ENCODE measurements at regions not wholly inside any gene's neighbourhood (a gene's known extent, or its start where the extent isn't known, plus 50 kb on each side); places are given as distances from the start of the nearest gene placed in this dataset.

DNA sequence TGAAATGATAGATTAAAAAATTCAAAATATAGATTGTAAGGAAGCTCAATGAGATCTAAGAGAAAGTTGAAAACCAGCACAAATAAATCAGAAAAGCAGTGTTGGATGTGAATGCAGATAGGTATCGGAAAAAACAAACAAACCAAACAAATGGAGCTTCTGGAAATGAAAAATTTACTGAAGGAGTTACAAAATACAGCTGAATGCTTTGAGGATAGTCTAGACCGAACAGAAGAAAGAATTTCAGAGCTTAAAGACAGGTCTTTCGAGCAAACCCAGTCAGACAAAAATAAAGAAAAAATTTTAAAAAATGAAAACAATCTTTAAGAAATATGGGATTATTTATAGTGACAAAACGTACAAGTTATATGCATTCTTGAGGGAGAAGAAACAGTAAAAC lies 146.7 kb downstream of the FAM83B start:
- no peak for TF ChIP-seq CTCF (IDR thresholded peaks at IDR 0.05)
- no peak for TF ChIP-seq POLR2AphosphoS5 (IDR thresholded peaks at IDR 0.05)
- TF ChIP-seq POLR2A (IDR thresholded peaks at IDR 0.05), result no peak
- TF ChIP-seq EP300 (IDR thresholded peaks at IDR 0.05), result no peak
